SK-N-SH (cell line): ENCODE measurements at regions not wholly inside any gene's neighbourhood (a gene's known extent, or its start where the extent isn't known, plus 50 kb on each side); places are given as distances from the start of the nearest gene placed in this dataset.

Source experiments
- CTCF ChIA-PET: fragments of 300-600, 350-600 bp; formaldehyde crosslinking; extraction: SDS; loops from one replicate; lab custom pipeline; 2021; lab: Yijun Ruan, JAX
- POLR2A ChIA-PET: fragments of 350-600 bp; sonication (Branson Sonifier 250); formaldehyde crosslinking; extraction: SDS; loops from one replicate; lab custom pipeline; 2020; ENCODE audit warnings: antibody characterized with exemption, inconsistent platforms; lab: Yijun Ruan, JAX
- DNase-seq: peaks from one replicate; pipeline ENCODE4 v3.0.0; 2012
- H2AFZ ChIP-seq: fragments of 200-600 bp; sonication (generic); 2 replicates; pipeline ENCODE4 v1.8.1; 2016; ENCODE audit warnings: antibody characterized with exemption, mild to moderate bottlenecking, low read depth
- H3F3A ChIP-seq: fragments of 200-600 bp; sonication (generic); replicated peaks from 2 replicates; pipeline ENCODE3; 2016; ENCODE audit warnings: antibody characterized with exemption, mild to moderate bottlenecking; ENCODE audit not compliant: insufficient read depth
- H3K27ac ChIP-seq, 2 experiments: fragments of 200-500 bp in 1 of 2; fragments of 200-600 bp in 1 of 2; sonication (Bioruptor generic) in 1 of 2; sonication (generic), shearing (Covaris generic) in 1 of 2; 2 replicates each; pipeline versions ENCODE4 v1.5.1 to v1.6.1; 2014 to 2016; ENCODE audit warnings: low read depth in 2 of 2, inconsistent platforms in 1 of 2, low read length in 1 of 2, mild to moderate bottlenecking in 1 of 2, mixed read lengths in 1 of 2
- H3K27me3 ChIP-seq: fragments of 200-600 bp; sonication (generic), shearing (Covaris generic); 2 replicates; pipeline ENCODE4 v1.6.1; 2016; ENCODE audit warnings: mixed run types; ENCODE audit not compliant: insufficient read depth
- H3K36me3 ChIP-seq, 2 experiments: fragments of 200-500 bp in 1 of 2; fragments of 200-600 bp in 1 of 2; sonication (Bioruptor generic) in 1 of 2; sonication (generic) in 1 of 2; replicated peaks in 1 of 2; 2 replicates each; pipeline versions ENCODE3 to v1.5.1; 2014 to 2016; ENCODE audit warnings: low read length in 1 of 2, mild to moderate bottlenecking in 1 of 2; ENCODE audit not compliant: insufficient read depth in 2 of 2, control insufficient read depth in 1 of 2
- H3K4me1 ChIP-seq, 2 experiments: fragments of 200-500 bp in 1 of 2; fragments of 200-600 bp in 1 of 2; sonication (Bioruptor generic) in 1 of 2; sonication (generic), shearing (Covaris generic) in 1 of 2; 2 replicates each; pipeline versions ENCODE4 v1.5.1 to v1.6.1; 2014 to 2016; ENCODE audit warnings: low read depth in 1 of 2, low read length in 1 of 2, mixed run types in 1 of 2; ENCODE audit not compliant: insufficient read depth in 2 of 2, control insufficient read depth in 1 of 2
- H3K4me2 ChIP-seq: fragments of 200-600 bp; sonication (generic), shearing (Covaris generic); 2 replicates; pipeline ENCODE4 v1.6.1; 2017; ENCODE audit warnings: mixed run types
- H3K4me3 ChIP-seq, 2 experiments: fragments of 200-500 bp in 1 of 2; fragments of 200-600 bp in 1 of 2; sonication (Bioruptor generic) in 1 of 2; sonication (generic), shearing (Covaris generic) in 1 of 2; 2 replicates each; pipeline versions ENCODE4 v1.5.1 to v1.8.1; 2014 to 2016; ENCODE audit warnings: low read depth in 2 of 2, inconsistent platforms in 1 of 2, low read length in 1 of 2, mild to moderate bottlenecking in 1 of 2, mixed read lengths in 1 of 2, moderate library complexity in 1 of 2
- H3K79me2 ChIP-seq: fragments of 200-600 bp; sonication (generic); 2 replicates; pipeline ENCODE4 v1.8.1; 2017; ENCODE audit warnings: mild to moderate bottlenecking; ENCODE audit not compliant: insufficient read depth
- H3K9ac ChIP-seq: fragments of 200-600 bp; sonication (generic); 2 replicates; pipeline ENCODE4 v1.6.1; 2017; ENCODE audit warnings: mixed run types
- H3K9me2 ChIP-seq: fragments of 200-600 bp; sonication (generic); 2 replicates; pipeline ENCODE4 v1.6.1; 2017; ENCODE audit warnings: mixed run types
- H3K9me3 ChIP-seq: fragments of 200-600 bp; sonication (generic); 2 replicates; pipeline ENCODE4 v1.6.1; 2017; ENCODE audit warnings: mixed run types, mild to moderate bottlenecking, moderate library complexity
- H4K20me1 ChIP-seq: fragments of 200-600 bp; sonication (generic); 2 replicates; pipeline ENCODE4 v1.6.1; 2017; ENCODE audit warnings: mild to moderate bottlenecking, mixed run types; ENCODE audit not compliant: insufficient read depth
- CHD2 ChIP-seq: fragments of 150-350 bp; IDR thresholded peaks from 2 replicates; pipeline ENCODE4 v1.6.1; 2018; ENCODE audit warnings: low read length; ENCODE audit not compliant: partially characterized antibody
- CTCF ChIP-seq: fragments of 200-600 bp; sonication (generic); IDR thresholded peaks from 2 replicates; pipeline ENCODE4 v1.6.1; 2017; ENCODE audit warnings: antibody characterized with exemption, mild to moderate bottlenecking, moderate library complexity
- EP300 ChIP-seq, 2 experiments: IDR thresholded peaks; 2 replicates each; pipeline versions ENCODE4 v1.4.0 to v1.6.1; 2012; ENCODE audit warnings: borderline replicate concordance in 1 of 2, low read depth in 1 of 2, low read length in 1 of 2
- FOXM1 ChIP-seq: IDR thresholded peaks from 2 replicates; pipeline ENCODE4 v1.4.0; 2012; ENCODE audit warnings: low read depth, mild to moderate bottlenecking
- IRF3 ChIP-seq: fragments of 150-350 bp; IDR thresholded peaks from 2 replicates; pipeline ENCODE4 v1.6.1; 2016; ENCODE audit warnings: mild to moderate bottlenecking, low read depth, low read length
- MAX ChIP-seq: IDR thresholded peaks from 2 replicates; pipeline ENCODE4 v1.4.0; 2012; ENCODE audit warnings: low read depth
- PBX3 ChIP-seq: IDR thresholded peaks from 2 replicates; pipeline ENCODE4; 2012
- RAD21 ChIP-seq: IDR thresholded peaks from 2 replicates; pipeline ENCODE4 v1.6.1; 2012; ENCODE audit warnings: mild to moderate bottlenecking, low read length
- RCOR1 ChIP-seq: fragments of 150-350 bp; IDR thresholded peaks from 2 replicates; pipeline ENCODE4 v1.6.1; 2017; ENCODE audit warnings: antibody characterized with exemption, low read length
- RXRA ChIP-seq: IDR thresholded peaks from 2 replicates; pipeline ENCODE4 v1.4.0; 2012; ENCODE audit warnings: low read depth, mild to moderate bottlenecking, borderline replicate concordance
- TAF1 ChIP-seq: IDR thresholded peaks from 2 replicates; pipeline ENCODE4 v1.6.1; 2012; ENCODE audit warnings: low read depth, mild to moderate bottlenecking, low read length, moderate library complexity, borderline replicate concordance
- TEAD4 ChIP-seq: IDR thresholded peaks from 2 replicates; pipeline ENCODE4 v1.4.0; 2012; ENCODE audit warnings: mild to moderate bottlenecking, borderline replicate concordance; ENCODE audit not compliant: insufficient read depth
- USF2 ChIP-seq: fragments of 150-350 bp; IDR thresholded peaks from 2 replicates; pipeline ENCODE4 v1.6.1; 2017; ENCODE audit warnings: antibody characterized with exemption, low read length, low read depth, borderline replicate concordance
- YY1 ChIP-seq: IDR thresholded peaks from 2 replicates; pipeline ENCODE4 v1.4.0; 2012; ENCODE audit warnings: low read depth, mild to moderate bottlenecking
- WGBS: methylation state at CpG from one replicate; pipeline ENCODE4 v1.1.6; 2017; ENCODE audit warnings: low lambda C conversion rate; 5-methylcytosine and 5-hydroxymethylcytosine counted together

- Histone ChIP-seq H3K4me2 (no peak overlapping the region), H3K9ac (no peak overlapping the region), H3K9me3 (no peaks in the 10 kb centered on the region), H3K27me3 (no peaks in the 10 kb centered on the region), H3K9me2 (no peaks in the 10 kb centered on the region), H3F3A (no peaks in the 10 kb centered on the region), H3K4me3 (no peak overlapping the region), H3K79me2 (no peaks in the 10 kb centered on the region), H3K4me1 (no peaks in the 10 kb centered on the region), H4K20me1 (no peaks in the 10 kb centered on the region), H3K27ac (no peak overlapping the region), H3K36me3 (no peaks in the 10 kb centered on the region), H2AFZ (no peak overlapping the region)
- TF ChIP-seq RXRA (no peak), RCOR1 (no peak), PBX3 (no peak), FOXM1 (no peak), USF2 (no peak), TAF1 (no peak), RAD21 (no peak), TEAD4 (no peak), CTCF (no peak), YY1 (no peak), EP300 (IDR thresholded peaks at IDR 0.05; ENCODE audit: borderline replicate concordance in 1 of 2, low read depth in 1 of 2, low read length in 1 of 2) (no peak), IRF3 (no peak), MAX (no peak), CHD2 (no peak)
- CTCF ChIA-PET: interaction anchor here (0.6 kb wide), 1 partner anchor 416 kb away, joined by 3 read pairs; no protein-coding TSS in a partner anchor
- WGBS: 56% methylated on average over 5 of the region's 5 CpGs
- DNase-seq: no peak
- POLR2A ChIA-PET: no interaction called here
Measured at GRCh38 chr18:56226025-56226424, 412.4 kb downstream of the TXNL1 start.
